Natural killer cell (primary cell): ENCODE measurements at regions not wholly inside any gene's neighbourhood (a gene's known extent, or its start where the extent isn't known, plus 50 kb on each side); places are given as distances from the start of the nearest gene placed in this dataset.

Experiments used
- ATAC-seq, 3 donors: fragments of 150-1000 bp in 2 of 3; fragments of 200-7000 bp in 1 of 3; cut with Tn5 transposase; 1 replicate in 1 of 3; 2 replicates in 2 of 3; pipeline ENCODE4 v1.10.0; 2021; ENCODE audit warnings: mild to moderate bottlenecking in 2 of 3, moderate library complexity in 2 of 3
- DNase-seq, 2 donors: peaks; one replicate each; pipeline versions ENCODE4 v3.0.0 to v3.0.0-alpha.2; 2013 to 2021; ENCODE audit warnings: mixed read lengths in 1 of 2
- H3K27ac ChIP-seq: one replicate; pipeline ENCODE4 v1.5.1; 2013; ENCODE audit warnings: mild to moderate bottlenecking, low read length
- H3K27me3 ChIP-seq: one replicate; pipeline ENCODE4 v1.6.1; 2013; ENCODE audit warnings: low read length; ENCODE audit not compliant: control insufficient read depth, insufficient read depth
- H3K36me3 ChIP-seq: one replicate; pipeline ENCODE4 v1.6.1; 2013; ENCODE audit warnings: low read length; ENCODE audit not compliant: control insufficient read depth, insufficient read depth
- H3K4me1 ChIP-seq: one replicate; pipeline ENCODE4 v1.6.1; 2013; ENCODE audit warnings: low read length; ENCODE audit not compliant: control insufficient read depth, insufficient read depth
- H3K4me3 ChIP-seq: one replicate; pipeline ENCODE4 v1.5.1; 2013; ENCODE audit warnings: low read length
- H3K9me3 ChIP-seq: one replicate; pipeline ENCODE4 v1.6.1; 2013; ENCODE audit warnings: low read length; ENCODE audit not compliant: control insufficient read depth, insufficient read depth
- H3K27ac Mint-ChIP-seq, 2 donors: one replicate each; pipeline ENCODE4 v1.8.0; 2022; ENCODE audit warnings: mild to moderate bottlenecking in 2 of 2, mixed read lengths in 2 of 2, moderate library complexity in 1 of 2
- H3K27me3 Mint-ChIP-seq, 2 donors: one replicate each; pipeline ENCODE4 v1.8.0; 2022; ENCODE audit warnings: low read depth in 2 of 2, mixed read lengths in 2 of 2
- H3K36me3 Mint-ChIP-seq: one replicate; pipeline ENCODE4 v1.8.0; 2022; ENCODE audit warnings: mixed read lengths
- H3K4me1 Mint-ChIP-seq, 2 donors: one replicate each; pipeline ENCODE4 v1.8.0; 2022; ENCODE audit warnings: mixed read lengths in 2 of 2
- H3K4me3 Mint-ChIP-seq: one replicate; pipeline ENCODE4 v1.8.0; 2022; ENCODE audit warnings: mild to moderate bottlenecking, moderate library complexity, mixed read lengths
- H3K9me3 Mint-ChIP-seq, 2 donors: one replicate each; pipeline ENCODE4 v1.8.0; 2022; ENCODE audit warnings: mixed read lengths in 2 of 2
- CTCF ChIP-seq: fragments of 200-600 bp; IDR thresholded peaks from one replicate; pipeline ENCODE4 v1.8.0; 2022; ENCODE audit warnings: antibody characterized with exemption
- WGBS: methylation state at CpG from one replicate; pipeline ENCODE4 v1.1.7; 2013; ENCODE audit warnings: missing lambda C conversion rate; ENCODE audit not compliant: insufficient coverage; 5-methylcytosine and 5-hydroxymethylcytosine counted together
- intact Hi-C: fragments of 100-400 bp; cut with micrococcal nuclease; formaldehyde crosslinking; loops from one replicate; pipeline ENCODE4 v1.14.2; 2022

GRCh38 chrX:42466332-42467046, 311.5 kb downstream of the PPP1R2C start:
- Histone ChIP-seq H3K27me3 (no peaks in the 10 kb centered on the region), H3K9me3 (no peaks in the 10 kb centered on the region), H3K4me3 (no peak overlapping the region), H3K36me3 (no peaks in the 10 kb centered on the region), H3K27ac (no peak overlapping the region), H3K4me1 (no peaks in the 10 kb centered on the region)
- no peak overlapping the region for H3K4me3 Mint-ChIP-seq
- H3K27me3 Mint-ChIP-seq, result no peaks in the 10 kb centered on the region
- H3K4me1 Mint-ChIP-seq, result no peaks in the 10 kb centered on the region
- no peaks in the 10 kb centered on the region for H3K36me3 Mint-ChIP-seq
- intact Hi-C loops, result no loop called here
- ATAC-seq (no peak), DNase-seq (no peak)
- 95% methylated on average over 4 of the region's 4 CpGs for WGBS
- TF ChIP-seq CTCF, result no peak
- H3K9me3 Mint-ChIP-seq, result no peaks in the 10 kb centered on the region
- no peak overlapping the region for H3K27ac Mint-ChIP-seq

- Mint-ChIP-seq H3K4me1 (no peaks in the 10 kb centered on the region), H3K9me3 (no peaks in the 10 kb centered on the region), H3K36me3 (no peaks in the 10 kb centered on the region), H3K4me3 (no peak overlapping the region), H3K27ac (no peak overlapping the region), H3K27me3 (no peaks in the 10 kb centered on the region)
- H3K36me3 ChIP-seq, result no peaks in the 10 kb centered on the region
- ATAC-seq (no peak), DNase-seq (no peak)
- no peaks in the 10 kb centered on the region for H3K27me3 ChIP-seq
- no peaks in the 10 kb centered on the region for H3K9me3 ChIP-seq
- no peaks in the 10 kb centered on the region for H3K4me1 ChIP-seq
- intact Hi-C loops, result no loop called here
- TF ChIP-seq CTCF, result no peak
- H3K27ac ChIP-seq, result no peak overlapping the region
- H3K4me3 ChIP-seq, result no peak overlapping the region
- no CpG with 5 or more reads among the region's 1 CpG for WGBS
These were observed 312.1 kb downstream of the PPP1R2C start for GRCh38 chrX:42465821-42466220.

GRCh38 chrX:42463706-42464490, 314.1 kb downstream of the PPP1R2C start:
- DNase-seq, result no peak
- Histone ChIP-seq H3K9me3 (no peaks in the 10 kb centered on the region), H3K27ac (no peak overlapping the region), H3K4me1 (no peaks in the 10 kb centered on the region), H3K27me3 (no peaks in the 10 kb centered on the region), H3K4me3 (no peak overlapping the region), H3K36me3 (no peaks in the 10 kb centered on the region)
- no peaks in the 10 kb centered on the region for H3K4me1 Mint-ChIP-seq
- H3K4me3 Mint-ChIP-seq, result no peak overlapping the region
- H3K27me3 Mint-ChIP-seq, result no peaks in the 10 kb centered on the region
- no peak for ATAC-seq
- no peaks in the 10 kb centered on the region for H3K36me3 Mint-ChIP-seq
- no peak for TF ChIP-seq CTCF
- no peaks in the 10 kb centered on the region for H3K9me3 Mint-ChIP-seq
- no peak overlapping the region for H3K27ac Mint-ChIP-seq
- no CpG with 5 or more reads among the region's 4 CpGs for WGBS
- intact Hi-C loops, result no loop called here
